Ishikawa (cell line): ENCODE measurements at regions not wholly inside any gene's neighbourhood (a gene's known extent, or its start where the extent isn't known, plus 50 kb on each side); places are given as distances from the start of the nearest gene placed in this dataset.

Experiments
- CREB1 ChIP-seq: IDR thresholded peaks from 2 replicates; pipeline ENCODE4 v1.6.1; 2012; ENCODE audit warnings: low read depth
- EGR1 ChIP-seq: IDR thresholded peaks from 2 replicates; pipeline ENCODE4 v1.6.1; 2012
- MAX ChIP-seq: IDR thresholded peaks from 2 replicates; pipeline ENCODE4 v1.6.1; 2012
- TCF12 ChIP-seq: IDR thresholded peaks from 2 replicates; pipeline ENCODE4 v1.6.1; 2012; ENCODE audit warnings: low read depth
- YY1 ChIP-seq: IDR thresholded peaks from 2 replicates; pipeline ENCODE4 v1.6.1; 2012; ENCODE audit warnings: low read depth
- ZBTB7A ChIP-seq: IDR thresholded peaks from 2 replicates; pipeline ENCODE4 v1.6.1; 2012; ENCODE audit warnings: low read depth
- TF ChIP-seq, protein P1 (sequence below): IDR thresholded peaks from 2 replicates; pipeline ENCODE4 v1.6.1; 2012; ENCODE audit warnings: low read depth, mild to moderate bottlenecking

DNA sequence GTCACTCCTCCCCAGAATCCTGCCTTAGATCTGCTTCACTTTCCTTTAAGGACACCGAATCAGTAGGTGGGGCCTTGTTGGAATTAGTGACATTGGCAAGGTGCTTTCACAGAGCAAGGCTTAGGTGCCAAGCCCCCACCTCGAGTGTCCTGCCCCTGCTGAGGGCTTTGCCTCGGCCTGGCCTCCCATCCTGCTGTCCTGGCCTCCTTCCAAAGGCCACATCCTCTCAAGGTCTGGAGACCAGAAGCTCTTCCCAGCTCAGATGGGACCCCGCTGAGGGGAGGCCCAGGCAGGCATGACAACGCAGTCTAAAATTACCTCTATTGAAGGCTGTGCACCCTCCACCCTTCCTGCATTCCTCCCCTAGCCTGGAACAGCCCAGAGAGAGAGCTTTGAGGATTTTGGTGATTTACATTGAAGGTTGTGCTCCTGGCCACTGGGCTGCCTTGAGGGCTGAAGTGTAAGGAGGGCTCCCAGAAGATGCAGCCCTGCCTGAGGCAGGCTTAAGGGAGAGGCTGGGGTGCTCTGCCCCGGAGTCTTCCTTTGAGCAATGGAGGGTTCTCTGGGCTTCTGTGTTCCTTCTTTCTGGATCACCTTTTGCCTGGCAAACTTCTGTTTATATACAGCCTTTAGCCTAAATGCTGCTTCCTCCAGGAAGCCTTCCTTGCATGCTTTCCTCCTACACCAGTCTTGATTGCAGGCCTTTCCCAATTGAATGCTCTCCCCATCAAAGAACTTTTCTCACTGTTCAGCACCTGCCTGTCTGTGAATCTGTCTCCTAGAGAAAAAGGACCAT lies 154.4 kb downstream of the DDX1 start:
- TF ChIP-seq MAX (peak; percentile 60), ZBTB7A (peak; percentile 92), EGR1 (no peak), YY1 (no peak), CREB1 (no peak), TCF12 (peak; percentile 96)
- TF ChIP-seq, protein P1, sequence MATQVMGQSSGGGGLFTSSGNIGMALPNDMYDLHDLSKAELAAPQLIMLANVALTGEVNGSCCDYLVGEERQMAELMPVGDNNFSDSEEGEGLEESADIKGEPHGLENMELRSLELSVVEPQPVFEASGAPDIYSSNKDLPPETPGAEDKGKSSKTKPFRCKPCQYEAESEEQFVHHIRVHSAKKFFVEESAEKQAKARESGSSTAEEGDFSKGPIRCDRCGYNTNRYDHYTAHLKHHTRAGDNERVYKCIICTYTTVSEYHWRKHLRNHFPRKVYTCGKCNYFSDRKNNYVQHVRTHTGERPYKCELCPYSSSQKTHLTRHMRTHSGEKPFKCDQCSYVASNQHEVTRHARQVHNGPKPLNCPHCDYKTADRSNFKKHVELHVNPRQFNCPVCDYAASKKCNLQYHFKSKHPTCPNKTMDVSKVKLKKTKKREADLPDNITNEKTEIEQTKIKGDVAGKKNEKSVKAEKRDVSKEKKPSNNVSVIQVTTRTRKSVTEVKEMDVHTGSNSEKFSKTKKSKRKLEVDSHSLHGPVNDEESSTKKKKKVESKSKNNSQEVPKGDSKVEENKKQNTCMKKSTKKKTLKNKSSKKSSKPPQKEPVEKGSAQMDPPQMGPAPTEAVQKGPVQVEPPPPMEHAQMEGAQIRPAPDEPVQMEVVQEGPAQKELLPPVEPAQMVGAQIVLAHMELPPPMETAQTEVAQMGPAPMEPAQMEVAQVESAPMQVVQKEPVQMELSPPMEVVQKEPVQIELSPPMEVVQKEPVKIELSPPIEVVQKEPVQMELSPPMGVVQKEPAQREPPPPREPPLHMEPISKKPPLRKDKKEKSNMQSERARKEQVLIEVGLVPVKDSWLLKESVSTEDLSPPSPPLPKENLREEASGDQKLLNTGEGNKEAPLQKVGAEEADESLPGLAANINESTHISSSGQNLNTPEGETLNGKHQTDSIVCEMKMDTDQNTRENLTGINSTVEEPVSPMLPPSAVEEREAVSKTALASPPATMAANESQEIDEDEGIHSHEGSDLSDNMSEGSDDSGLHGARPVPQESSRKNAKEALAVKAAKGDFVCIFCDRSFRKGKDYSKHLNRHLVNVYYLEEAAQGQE, result no peak
